GM21529 (cell line): ENCODE measurements at regions not wholly inside any gene's neighbourhood (a gene's known extent, or its start where the extent isn't known, plus 50 kb on each side); places are given as distances from the start of the nearest gene placed in this dataset.

Experiments
- ATAC-seq: cut with Tn5 transposase; IDR thresholded peaks from one replicate; pipeline ENCODE4 v1.9.1; 2021; ENCODE audit not compliant: unreplicated experiment

DNA sequence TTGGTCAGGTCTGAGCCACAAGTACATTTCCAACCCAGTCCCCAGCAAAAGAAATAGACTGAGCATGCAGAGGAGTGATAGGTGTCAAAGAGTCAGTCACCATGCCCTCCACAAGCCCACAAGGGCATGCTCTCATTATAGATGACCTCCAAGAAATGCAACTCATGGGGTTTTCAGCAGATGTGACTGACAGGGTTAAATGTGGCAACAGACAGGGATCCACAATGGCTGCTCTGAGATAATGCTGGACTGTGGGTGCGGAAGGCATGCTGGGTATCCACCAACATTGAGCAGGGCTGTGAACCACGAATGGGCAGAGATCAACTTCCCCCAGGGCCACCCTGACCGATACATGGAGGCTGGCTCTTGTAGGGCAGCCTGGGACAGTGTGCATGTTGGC, 115.8 kb downstream of the BCOR start:
- ATAC-seq = no peak

DNA sequence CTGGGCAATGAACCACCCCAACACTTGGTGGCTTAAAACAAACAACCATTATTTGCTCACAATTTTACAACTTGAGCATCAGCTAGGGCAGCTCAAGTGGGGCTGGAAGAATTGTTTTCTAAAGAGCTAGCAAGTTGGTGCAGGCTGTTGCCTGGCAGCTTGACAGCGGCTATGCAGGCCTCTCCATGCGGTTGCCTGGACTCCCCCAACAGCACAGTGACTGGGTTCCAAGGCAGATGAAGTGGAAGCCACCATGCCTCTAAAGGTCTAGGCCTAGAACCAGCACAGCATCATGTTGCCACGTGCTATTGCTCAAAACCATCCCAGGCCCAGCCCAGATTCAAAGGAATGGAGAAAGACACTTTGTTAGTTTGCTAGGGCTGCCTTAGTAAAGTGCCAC, 114.8 kb downstream of the BCOR start:
- no peak for ATAC-seq

DNA sequence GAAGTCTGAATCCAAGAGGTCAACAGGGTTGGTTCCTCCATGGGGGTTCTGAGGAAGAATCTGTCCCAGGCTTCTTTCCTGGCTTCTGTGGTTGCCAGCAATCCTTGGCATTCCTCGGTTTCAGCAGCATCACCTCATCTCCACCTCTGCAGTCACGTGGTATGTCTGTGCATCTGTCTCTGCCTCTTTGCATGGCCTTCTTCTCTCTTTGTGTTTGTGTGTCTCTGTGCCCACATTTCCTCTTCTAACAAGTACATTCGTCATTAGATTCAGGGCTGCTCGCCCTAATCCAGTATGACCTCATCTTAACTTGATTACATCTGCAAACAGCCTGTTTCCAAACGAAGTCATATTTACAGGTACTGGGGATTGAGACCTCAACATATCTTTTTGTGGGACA, 114.0 kb downstream of the BCOR start:
- ATAC-seq = no peak

DNA sequence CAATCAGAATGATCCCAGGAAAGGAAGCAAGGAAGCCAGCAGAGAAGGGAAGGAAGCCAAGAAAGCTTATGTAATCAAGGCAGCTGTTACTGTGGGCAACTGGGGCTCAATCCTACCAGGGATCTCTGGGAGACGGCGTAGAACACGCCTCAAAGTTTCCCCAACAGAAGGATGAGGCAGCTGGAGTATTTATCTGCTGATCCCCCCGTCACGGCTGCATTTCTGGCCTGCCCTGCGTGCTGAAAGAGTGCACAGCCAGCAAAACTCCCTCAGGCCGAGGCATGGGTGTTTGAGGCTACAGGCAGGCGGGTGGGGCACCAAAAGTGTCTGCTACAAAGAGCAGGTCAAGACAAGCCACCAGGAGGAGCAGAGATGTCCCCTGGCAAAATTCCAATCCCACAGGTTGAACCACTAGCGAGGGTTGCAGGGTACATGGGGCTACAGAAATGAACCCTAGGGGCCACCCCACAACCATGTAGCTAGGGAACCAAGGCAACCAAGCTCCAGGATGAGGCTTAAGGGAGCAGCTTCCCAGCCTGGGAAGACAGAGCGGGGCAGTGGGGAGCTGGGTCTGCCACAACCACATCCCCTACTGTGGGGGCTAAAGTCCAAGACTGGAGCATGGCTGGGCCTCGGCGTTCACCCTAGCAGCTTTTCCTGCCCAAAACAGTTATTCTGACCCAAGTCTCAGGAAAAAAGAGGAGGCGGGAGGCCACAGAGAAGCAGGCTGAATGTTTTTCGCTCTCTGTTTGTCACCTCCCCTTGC, 113.4 kb downstream of the BCOR start:
- ATAC-seq = no peak

GRCh38 chrX:39985071-39985470, 112.7 kb downstream of the BCOR start:
- ATAC-seq = no peak

DNA sequence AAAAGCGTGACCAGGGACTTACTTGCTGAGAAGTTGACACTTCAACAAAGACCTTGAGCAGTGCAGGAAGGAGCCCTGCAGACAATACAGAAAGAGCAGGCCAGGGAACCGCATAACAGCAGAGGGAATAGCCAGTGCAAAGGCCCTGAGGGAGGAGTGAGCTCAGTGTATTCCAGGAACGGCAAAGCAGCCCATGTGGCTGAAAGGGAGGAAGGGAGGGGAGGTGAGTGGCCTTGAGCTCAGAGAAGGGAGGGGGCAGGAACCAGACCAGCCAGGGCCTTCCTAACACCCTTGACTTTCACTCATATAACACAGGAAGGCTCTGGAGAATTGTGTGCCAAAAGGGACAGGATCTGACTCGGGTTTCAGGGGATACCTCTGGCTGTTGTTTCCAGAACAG, 112.2 kb downstream of the BCOR start:
- ATAC-seq = no peak

GRCh38 chrX:39988496-39988895, 109.3 kb downstream of the BCOR start:
- no peak for ATAC-seq

- ATAC-seq = no peak
Observed at GRCh38 chrX:39990388-39990787, 107.4 kb downstream of the BCOR start.

GRCh38 chrX:39992300-39992699, 105.5 kb downstream of the BCOR start:
- ATAC-seq = no peak

GRCh38 chrX:39995457-39995856, 102.3 kb downstream of the BCOR start:
- no peak for ATAC-seq

DNA sequence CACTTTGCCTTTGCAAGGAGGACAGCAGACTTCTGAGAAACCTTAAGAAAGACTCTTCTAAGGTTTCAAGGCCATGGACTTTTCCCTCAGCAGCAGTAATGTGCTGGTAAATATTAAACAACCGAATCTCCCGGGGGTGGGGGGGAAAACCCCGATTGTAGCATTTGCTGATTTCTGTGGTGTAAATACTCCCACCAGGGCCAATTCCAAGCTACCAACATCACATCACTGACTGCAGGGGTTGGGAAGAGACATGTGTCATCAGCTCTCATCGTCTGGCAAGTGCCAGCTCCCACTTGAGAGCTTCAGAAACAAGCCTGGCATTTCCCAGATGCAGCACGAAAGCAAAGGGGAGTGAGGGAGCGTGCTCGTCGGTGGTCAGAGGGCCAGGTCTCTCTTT, 101.2 kb downstream of the BCOR start:
- no peak for ATAC-seq

DNA sequence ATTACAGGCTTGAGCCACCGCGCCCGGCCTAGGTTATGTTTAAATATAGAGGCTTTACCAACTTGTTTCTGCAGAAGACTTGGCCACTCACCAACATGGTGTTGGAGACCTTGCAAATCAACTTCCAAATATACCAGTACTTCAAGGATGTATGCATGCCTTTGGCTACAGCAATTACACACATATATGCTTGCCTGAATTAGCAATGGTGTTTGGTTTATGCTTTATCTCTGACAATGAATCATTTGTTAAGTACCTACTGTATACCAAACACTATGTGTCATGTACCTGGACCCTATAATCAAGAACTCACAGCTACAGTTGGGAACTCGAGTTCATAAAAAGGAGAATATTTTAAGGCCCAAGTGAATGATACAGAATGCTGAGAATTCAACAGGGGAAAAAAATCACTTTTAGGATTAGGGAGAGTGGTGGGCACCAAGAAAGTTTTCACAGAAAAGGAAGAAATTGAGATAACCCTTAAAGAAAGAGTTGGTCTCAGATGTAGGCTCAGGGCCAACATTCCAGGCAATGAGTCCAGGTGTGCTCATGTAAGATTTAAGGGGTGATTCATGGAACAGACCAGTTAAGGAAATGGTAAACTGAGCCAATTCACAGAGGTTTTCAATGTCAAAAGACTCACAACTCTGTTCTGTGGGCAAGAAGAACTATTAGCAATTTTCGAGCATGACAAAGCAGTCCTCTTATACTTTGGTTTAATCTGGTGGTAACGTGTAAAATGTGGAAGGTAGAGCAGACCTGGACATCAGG, 98.9 kb downstream of the BCOR start:
- no peak for ATAC-seq
